Uterus (tissue), 2 donors: ENCODE measurements at regions not wholly inside any gene's neighbourhood (a gene's known extent, or its start where the extent isn't known, plus 50 kb on each side); places are given as distances from the start of the nearest gene placed in this dataset.

Experiments used
- CTCF ChIP-seq, 4 experiments: fragments of 200-600 bp in 2 of 4; fragments of 450-650 bp in 2 of 4; sonication (generic) in 2 of 4; IDR thresholded peaks; one replicate each; pipeline ENCODE4 v1.5.1; 2016 to 2019; ENCODE audit warnings: antibody characterized with exemption in 4 of 4, mild to moderate bottlenecking in 2 of 4, moderate library complexity in 1 of 4
- POLR2A ChIP-seq, 2 donors: fragments of 450-650 bp; IDR thresholded peaks; one replicate each; pipeline ENCODE4 v1.6.1; 2016; ENCODE audit warnings: antibody characterized with exemption in 2 of 2, mild to moderate bottlenecking in 1 of 2, moderate library complexity in 1 of 2

- no peak for TF ChIP-seq CTCF (IDR thresholded peaks at IDR 0.05)
- no peak for TF ChIP-seq POLR2A (IDR thresholded peaks at IDR 0.05)
These were observed 123.6 kb upstream of the MMS22L start for GRCh38 chr6:97406633-97407032.
